IPS DF 4.7 (cell line): ENCODE measurements at regions not wholly inside any gene's neighbourhood (a gene's known extent, or its start where the extent isn't known, plus 50 kb on each side); places are given as distances from the start of the nearest gene placed in this dataset.

Experiments
- DNase-seq: peaks from one replicate; pipeline ENCODE4 v3.0.0-alpha.2; 2013; ENCODE audit warnings: low spot score; ENCODE audit errors: extremely low read depth

DNA sequence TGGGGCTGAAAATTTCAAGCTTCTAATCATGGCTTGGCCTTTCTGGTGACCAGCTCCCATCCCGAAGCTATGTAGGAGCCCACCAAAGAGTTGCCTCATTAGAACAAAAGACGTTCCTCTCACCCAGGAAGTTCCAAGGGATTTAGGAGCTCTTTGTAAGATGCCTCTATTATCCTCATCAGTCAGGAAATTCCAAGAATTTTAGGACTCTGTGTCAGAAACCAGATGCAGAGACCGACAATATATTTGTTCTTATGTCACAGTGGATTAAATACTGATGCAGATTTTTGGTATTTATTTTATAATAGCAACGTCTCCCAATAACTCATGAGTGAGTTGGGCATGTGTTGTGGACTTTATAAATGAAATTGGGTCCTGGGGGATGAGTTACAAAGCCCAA lies 91.8 kb upstream of the SKOR2 start:
- no peak for DNase-seq

DNA sequence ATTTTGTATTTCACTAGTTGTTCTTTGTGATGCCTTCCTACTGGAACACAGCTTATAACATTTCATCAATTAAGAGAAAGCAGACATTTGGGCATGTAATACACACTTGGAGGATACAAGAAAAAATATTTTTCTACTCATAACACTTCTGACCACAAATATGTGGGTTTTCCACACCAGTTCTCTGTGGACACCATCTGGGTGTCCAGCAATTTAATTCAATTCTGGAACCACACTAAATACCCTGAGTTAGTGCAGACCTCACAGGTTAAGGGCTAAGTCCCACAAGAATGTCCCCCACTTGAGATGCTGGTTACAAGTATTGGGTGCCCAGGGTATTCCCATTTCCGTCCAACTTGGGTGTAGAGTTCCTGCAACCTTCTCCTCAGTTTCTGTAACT lies 91.1 kb upstream of the SKOR2 start:
- DNase-seq, result no peak

DNA sequence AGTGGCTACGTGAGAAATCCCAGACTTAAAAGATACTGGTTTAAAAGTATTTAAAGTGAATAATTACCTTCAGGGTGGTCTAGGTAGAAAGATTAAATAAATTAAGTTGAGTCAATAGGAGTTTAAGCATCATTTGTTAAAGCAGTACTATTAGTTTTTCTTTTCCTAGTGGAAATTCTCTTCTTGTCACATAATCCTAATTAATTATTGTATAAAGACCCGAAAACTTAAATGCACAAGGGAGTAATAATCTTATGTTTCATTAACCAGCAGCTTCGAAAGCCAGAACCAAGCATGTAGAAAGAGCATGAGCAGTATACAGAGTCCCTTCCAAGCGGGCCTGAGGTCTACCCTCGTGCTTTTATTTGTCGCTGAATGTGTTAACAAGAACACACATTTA lies 90.2 kb upstream of the SKOR2 start:
- no peak for DNase-seq

DNA sequence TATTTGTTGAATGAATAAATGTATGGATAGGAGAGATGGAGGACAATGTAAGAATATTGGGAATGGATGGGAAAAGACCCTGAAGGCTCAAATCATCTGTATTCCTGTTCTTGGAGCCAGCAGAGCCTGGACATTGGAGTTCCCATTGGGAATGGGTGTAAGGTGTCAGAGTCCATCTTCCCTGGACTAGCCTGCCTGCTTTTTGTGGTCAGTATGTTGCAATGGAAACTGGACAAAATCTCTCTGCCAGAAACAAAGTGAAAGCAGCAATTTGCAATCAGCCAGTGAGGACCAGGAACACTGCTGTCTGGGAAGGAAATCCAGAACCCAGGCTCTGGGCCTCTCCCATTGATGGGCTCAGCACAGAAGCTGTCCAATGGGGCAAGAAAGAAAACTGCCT lies 83.5 kb upstream of the SKOR2 start:
- no peak for DNase-seq

DNA sequence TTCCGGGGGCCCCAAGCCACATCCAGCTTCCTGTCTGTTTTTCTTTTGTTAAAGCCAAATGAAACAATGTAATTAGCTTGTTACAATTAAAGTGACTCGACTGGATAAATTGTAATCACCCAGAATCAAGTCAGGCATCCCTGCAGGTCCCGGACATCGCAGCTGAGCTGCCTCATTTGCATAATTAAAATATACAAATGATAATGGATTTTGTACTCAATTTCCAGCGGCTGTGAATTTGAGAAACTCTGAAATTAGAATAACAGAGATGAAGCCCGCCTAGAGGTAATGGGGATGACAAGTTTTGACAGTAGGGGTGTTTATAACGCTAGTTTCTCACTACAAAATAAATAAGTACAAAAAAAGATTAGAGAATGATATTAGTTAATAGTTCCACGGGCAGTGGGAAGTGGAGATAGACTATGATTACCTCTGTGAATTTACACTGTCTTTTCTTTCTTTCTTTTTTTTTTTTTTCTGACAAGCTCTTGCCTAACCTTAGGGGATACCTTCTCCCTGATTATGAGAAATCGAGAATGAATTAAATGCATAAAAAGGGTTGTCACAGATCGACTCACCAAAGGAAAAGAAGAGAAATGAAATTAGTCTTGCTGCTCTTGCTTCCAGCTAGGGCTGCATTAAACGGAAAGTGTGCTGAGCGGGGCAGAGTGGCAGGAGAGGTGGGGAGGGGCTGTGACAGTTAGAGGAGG lies 82.6 kb upstream of the SKOR2 start:
- no peak for DNase-seq

DNA sequence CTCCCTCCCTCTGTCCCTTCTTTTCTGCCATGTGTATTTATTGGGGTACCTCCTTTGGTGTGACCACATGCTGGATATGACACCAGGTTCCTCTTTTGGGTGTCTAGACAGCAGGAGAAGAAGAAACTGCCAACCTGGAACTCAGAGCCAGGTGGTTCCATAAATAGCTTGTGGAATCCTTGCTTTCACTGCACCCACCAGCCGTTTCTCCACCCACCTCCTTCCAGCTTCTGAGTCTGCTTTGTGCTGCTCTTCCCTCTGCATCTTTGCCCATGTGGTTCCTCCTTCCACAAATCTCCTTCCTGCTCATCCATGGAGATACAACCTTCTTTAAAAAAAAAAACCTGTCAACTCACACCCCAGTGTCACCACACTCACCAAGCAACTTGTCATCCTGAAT lies 80.2 kb upstream of the SKOR2 start:
- no peak for DNase-seq

DNA sequence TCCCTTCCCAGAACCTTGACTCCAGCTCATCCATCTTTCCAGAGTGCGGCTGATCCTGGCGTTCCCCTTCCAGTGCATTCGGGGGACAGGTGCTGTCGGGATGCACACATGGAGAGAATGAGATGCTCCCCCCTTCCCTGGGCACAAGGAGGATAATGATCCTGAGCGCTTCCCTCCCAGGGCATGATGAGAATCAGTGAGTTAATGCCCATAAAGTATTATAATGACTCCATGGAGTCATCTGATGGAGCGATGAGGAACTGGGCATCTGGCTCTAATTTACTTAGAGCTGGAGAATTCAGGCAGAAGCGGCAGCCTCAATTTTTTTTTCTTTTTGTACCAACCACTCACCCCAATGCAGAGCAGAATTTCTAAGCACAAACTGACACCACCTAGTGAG lies 79.6 kb upstream of the SKOR2 start:
- DNase-seq, result no peak

DNA sequence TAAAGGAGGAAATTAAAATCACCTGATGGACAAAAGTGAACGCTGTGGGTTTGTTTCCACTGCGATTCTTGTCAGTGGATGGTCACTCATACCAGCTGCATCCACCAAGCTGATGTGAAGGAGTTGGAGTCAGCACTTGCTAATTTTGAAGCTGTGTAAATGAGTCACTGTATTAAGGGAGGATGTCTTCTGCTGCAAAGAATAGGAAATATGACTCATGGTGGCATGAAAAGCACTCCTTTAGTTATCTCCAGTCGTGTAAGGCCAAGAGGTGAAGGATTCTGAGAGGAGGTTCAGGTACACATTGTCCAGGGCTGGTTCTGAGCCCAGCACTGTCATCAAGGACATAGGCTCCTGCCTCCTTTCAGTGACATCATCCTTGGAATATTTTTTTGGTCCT lies 71.7 kb upstream of the SKOR2 start:
- DNase-seq, result no peak

DNA sequence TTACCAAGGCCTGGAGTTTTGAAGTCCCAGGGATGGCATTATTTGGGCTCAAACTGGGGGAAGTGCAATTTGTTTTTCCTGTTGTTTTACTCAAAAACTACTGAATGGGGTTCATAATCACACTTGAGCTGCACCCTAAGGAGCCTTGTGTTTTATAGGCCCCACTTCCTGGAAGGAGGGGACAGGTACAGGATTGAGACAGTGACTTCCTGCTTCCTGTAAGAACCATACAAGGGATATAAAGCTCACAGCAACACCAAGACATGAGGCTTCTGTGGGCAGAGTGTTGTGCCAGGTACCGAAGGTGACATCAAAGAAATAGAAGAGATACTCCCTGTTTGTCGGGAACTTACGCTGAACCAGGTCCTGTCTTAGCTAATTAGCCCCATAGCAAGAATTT lies 70.4 kb upstream of the SKOR2 start:
- DNase-seq, result no peak

DNA sequence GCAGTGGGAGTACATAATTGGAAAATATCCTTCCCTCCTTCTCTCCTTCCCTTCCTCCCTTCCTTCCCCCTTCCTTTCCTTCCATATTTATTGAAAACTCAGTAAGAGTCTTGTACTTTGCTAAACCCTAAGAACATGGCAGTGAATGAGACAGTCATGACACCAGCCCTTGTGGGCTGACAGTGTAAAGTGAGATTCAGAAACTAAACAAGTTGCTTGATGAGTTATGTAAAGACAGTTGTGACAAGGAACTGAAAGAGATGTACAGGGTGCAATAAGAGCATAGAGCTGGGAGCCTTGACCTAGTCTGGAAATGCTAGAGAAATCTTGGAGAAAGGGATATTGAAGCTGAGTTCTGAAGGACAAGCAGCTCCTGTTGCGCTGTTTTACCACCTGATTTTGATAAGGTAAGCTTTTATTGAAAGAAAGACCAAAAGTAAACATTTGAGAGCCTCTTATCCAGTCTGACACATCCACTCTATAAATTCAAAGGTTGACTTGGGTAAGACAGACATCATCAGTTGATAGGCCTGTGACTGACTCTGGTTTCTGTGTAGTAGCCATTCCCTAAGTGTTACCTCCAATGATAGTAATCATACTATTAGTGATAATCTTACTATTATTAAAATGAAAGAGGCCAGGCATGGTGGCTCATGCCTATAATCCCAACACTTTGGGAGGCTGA lies 66.5 kb upstream of the SKOR2 start:
- no peak for DNase-seq

DNA sequence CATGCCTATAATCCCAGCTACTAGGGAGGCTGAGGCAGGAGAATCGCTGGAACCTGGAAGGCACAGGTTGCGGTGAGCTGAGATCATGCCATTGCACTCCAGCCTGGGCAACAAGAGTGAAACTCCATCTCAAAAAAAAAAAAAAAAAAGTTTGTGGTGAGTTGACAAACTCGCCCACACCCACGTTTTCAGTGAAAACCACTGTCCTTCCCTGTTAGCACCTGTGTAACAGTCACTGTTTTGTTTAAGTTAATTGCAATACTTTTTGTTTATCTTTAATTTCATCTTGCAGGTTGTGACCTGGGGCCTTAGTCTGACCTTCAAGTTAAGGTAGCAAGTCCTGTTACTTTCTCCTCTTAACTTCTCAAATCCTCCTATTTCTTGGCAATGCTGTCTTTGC lies 65.5 kb upstream of the SKOR2 start:
- no peak for DNase-seq

DNA sequence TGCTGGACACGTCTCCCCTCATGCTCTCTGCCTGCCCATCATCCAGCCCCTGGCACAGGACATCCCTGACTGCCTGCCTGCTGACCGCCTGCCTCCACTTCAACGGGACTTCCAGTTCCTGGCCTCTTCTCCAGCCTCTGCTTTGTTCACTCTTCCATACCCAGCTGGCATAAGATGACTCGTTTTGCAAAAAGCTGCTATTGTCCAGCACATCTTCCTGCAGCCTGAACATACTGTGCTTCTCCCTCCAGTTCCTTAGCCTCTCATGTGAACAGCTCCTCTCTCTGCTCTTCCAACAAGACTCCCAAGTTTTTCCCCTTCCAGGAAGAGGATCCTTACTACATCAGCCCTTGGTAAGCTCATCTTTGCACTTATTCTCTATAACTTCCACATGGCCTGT lies 62.4 kb upstream of the SKOR2 start:
- no peak for DNase-seq

DNA sequence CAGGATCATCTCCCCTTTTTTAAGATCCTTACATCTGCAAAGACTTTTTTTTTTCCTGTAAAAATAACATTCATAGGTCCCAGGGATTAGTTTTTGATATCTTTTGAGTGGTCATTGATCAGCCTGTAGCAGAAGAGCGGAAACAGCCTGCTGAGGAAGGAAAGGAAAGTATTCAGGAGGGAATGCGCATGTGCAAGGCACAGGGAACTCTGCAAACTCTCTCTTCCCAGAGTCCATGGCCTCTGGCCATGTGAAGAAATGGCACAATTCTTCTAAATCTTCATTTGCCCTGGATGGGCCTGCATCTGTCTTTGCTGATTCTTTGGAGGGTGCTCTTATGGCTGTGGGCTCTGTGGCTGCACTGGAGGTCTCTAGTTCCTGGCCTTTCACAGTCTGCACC lies 60.1 kb upstream of the SKOR2 start:
- no peak for DNase-seq
